B cell (primary cell): ENCODE measurements at regions not wholly inside any gene's neighbourhood (a gene's known extent, or its start where the extent isn't known, plus 50 kb on each side); places are given as distances from the start of the nearest gene placed in this dataset.
A peak's percentile ranks its signal among the peaks of the same experiment; 100 is the strongest.

Source experiments
- EZH2 ChIP-seq: IDR thresholded peaks from 2 replicates; pipeline ENCODE4 v1.6.1; 2012; ENCODE audit warnings: borderline replicate concordance, low read depth, mild to moderate bottlenecking, moderate library complexity, low read length; ENCODE audit not compliant: insufficient read depth, poor library complexity, severe bottlenecking
- TF ChIP-seq, protein P1 (sequence below): fragments of 200-600 bp; IDR thresholded peaks from one replicate; pipeline ENCODE4 v1.8.0; 2022; ENCODE audit warnings: antibody characterized with exemption, mild to moderate bottlenecking

- TF ChIP-seq, protein P1, sequence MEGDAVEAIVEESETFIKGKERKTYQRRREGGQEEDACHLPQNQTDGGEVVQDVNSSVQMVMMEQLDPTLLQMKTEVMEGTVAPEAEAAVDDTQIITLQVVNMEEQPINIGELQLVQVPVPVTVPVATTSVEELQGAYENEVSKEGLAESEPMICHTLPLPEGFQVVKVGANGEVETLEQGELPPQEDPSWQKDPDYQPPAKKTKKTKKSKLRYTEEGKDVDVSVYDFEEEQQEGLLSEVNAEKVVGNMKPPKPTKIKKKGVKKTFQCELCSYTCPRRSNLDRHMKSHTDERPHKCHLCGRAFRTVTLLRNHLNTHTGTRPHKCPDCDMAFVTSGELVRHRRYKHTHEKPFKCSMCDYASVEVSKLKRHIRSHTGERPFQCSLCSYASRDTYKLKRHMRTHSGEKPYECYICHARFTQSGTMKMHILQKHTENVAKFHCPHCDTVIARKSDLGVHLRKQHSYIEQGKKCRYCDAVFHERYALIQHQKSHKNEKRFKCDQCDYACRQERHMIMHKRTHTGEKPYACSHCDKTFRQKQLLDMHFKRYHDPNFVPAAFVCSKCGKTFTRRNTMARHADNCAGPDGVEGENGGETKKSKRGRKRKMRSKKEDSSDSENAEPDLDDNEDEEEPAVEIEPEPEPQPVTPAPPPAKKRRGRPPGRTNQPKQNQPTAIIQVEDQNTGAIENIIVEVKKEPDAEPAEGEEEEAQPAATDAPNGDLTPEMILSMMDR: peak; percentile 78
- TF ChIP-seq EZH2: no peak
Measured at GRCh38 chr1:218521414-218522169, 176.5 kb downstream of the TGFB2 start.
